ENCODE measurements at regions not wholly inside any gene's neighbourhood (a gene's known extent, or its start where the extent isn't known, plus 50 kb on each side); places are given as distances from the start of the nearest gene placed in this dataset.
"Not testable (repeated sequence)": the region's sequence is repeated elsewhere in the genome, so short reads cannot be mapped to it uniquely, and the experiment has no call there.

GRCh38 chr22:47512617-47513016 lies 750.2 kb downstream of the TBC1D22A start:
- H3K27ac ChIP-seq, result no peak overlapping the region
- DNase-seq, result no peak
- TF ChIP-seq, protein P1, sequence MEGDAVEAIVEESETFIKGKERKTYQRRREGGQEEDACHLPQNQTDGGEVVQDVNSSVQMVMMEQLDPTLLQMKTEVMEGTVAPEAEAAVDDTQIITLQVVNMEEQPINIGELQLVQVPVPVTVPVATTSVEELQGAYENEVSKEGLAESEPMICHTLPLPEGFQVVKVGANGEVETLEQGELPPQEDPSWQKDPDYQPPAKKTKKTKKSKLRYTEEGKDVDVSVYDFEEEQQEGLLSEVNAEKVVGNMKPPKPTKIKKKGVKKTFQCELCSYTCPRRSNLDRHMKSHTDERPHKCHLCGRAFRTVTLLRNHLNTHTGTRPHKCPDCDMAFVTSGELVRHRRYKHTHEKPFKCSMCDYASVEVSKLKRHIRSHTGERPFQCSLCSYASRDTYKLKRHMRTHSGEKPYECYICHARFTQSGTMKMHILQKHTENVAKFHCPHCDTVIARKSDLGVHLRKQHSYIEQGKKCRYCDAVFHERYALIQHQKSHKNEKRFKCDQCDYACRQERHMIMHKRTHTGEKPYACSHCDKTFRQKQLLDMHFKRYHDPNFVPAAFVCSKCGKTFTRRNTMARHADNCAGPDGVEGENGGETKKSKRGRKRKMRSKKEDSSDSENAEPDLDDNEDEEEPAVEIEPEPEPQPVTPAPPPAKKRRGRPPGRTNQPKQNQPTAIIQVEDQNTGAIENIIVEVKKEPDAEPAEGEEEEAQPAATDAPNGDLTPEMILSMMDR (IDR thresholded peaks at IDR 0.05), result no peak
- TF ChIP-seq POLR2AphosphoS5 (IDR thresholded peaks at IDR 0.05), result no peak
- TF ChIP-seq POLR2A (IDR thresholded peaks at IDR 0.05), result no peak
- no peak for TF ChIP-seq EP300 (IDR thresholded peaks at IDR 0.05)
- H3K36me3 ChIP-seq, result no peaks in the 10 kb centered on the region
- intact Hi-C loops (cut with DNase I), result no loop called here
- no peaks in the 10 kb centered on the region for H3K27me3 ChIP-seq
- whole genome bisulfite sequencing, 2 donors, result 74 to 81% methylated on average over 2 of the region's 2 CpGs
- no peaks in the 10 kb centered on the region for H3K9me3 ChIP-seq
- H3K4me1 ChIP-seq, result no peaks in the 10 kb centered on the region
- no peak overlapping the region for H3K4me3 ChIP-seq

GRCh38 chr22:47504962-47505361 lies 742.5 kb downstream of the TBC1D22A start:
- Histone ChIP-seq H3K36me3 (no peaks in the 10 kb centered on the region), H3K27me3 (peaks cover 0 to 8% (median 0%) of the 10 kb centered on the region in 3 donors), H3K4me3 (no peak overlapping the region), H3K4me1 (no peaks in the 10 kb centered on the region), H3K9me3 (peaks cover 0 to 9% (median 0%) of the 10 kb centered on the region in 4 donors), H3K27ac (no peak overlapping the region)
- no peak for DNase-seq
- no peak for TF ChIP-seq EP300 (IDR thresholded peaks at IDR 0.05)
- TF ChIP-seq POLR2A (IDR thresholded peaks at IDR 0.05), result no peak
- TF ChIP-seq, protein P1 (IDR thresholded peaks at IDR 0.05), result no peak
- no peak for TF ChIP-seq POLR2AphosphoS5 (IDR thresholded peaks at IDR 0.05)
- 72 to 81% methylated on average over 3 of the region's 3 CpGs for WGBS, 2 donors
- intact Hi-C loops (cut with DNase I), result no loop called here

- Histone ChIP-seq H3K4me3 (no peak overlapping the region), H3K36me3 (no peaks in the 10 kb centered on the region), H3K4me1 (no peaks in the 10 kb centered on the region), H3K27ac (no peak overlapping the region), H3K9me3 (peaks cover 0 to 9% (median 0%) of the 10 kb centered on the region in 4 donors), H3K27me3 (peaks cover 0 to 8% (median 4%) of the 10 kb centered on the region in 3 donors)
- TF ChIP-seq, protein P1 (IDR thresholded peaks at IDR 0.05), result no peak
- TF ChIP-seq POLR2A (IDR thresholded peaks at IDR 0.05) (no peak), EP300 (IDR thresholded peaks at IDR 0.05) (no peak), POLR2AphosphoS5 (IDR thresholded peaks at IDR 0.05) (no peak)
- 73 to 76% methylated on average over 8 of the region's 8 CpGs for WGBS, 2 donors
- no peak for DNase-seq
- intact Hi-C loops (cut with DNase I), result no loop called here
These were observed 736.6 kb downstream of the TBC1D22A start for GRCh38 chr22:47498969-47499495.

GRCh38 chr22:47497666-47498065 lies 735.2 kb downstream of the TBC1D22A start:
- no peak overlapping the region for H3K4me3 ChIP-seq
- no peak for DNase-seq
- no peaks in the 10 kb centered on the region for H3K36me3 ChIP-seq
- H3K9me3 ChIP-seq, result peaks cover 0 to 9% (median 0%) of the 10 kb centered on the region in 4 donors
- no peaks in the 10 kb centered on the region for H3K4me1 ChIP-seq
- H3K27me3 ChIP-seq, result peaks cover 0 to 8% (median 4%) of the 10 kb centered on the region in 3 donors
- 68 to 78% methylated on average over 7 of the region's 7 CpGs for WGBS, 2 donors
- intact Hi-C loops (cut with DNase I), result no loop called here
- no peak overlapping the region for H3K27ac ChIP-seq
- TF ChIP-seq EP300 (IDR thresholded peaks at IDR 0.05), result no peak
- TF ChIP-seq POLR2A (IDR thresholded peaks at IDR 0.05), result no peak
- TF ChIP-seq, protein P1 (IDR thresholded peaks at IDR 0.05), result no peak

DNA sequence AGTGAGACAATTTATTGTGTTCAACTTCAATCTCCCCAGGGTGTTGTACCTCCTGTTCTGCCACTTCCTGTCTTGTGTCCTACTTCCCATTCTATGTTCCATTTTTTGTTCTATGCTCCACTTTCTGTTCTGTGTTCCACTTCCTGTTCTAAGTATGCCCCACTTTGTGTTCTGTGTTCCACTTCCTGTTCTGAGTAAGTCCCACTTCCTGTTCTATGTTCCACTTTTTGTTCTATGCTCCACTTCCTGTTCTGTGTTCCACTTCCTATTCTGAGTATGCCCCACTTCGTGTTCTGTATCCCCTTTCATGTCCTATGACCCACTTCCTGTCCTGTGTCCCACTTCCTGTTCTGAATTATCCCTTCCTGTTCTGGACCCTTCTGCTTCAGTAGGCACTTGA lies 732.7 kb downstream of the TBC1D22A start:
- H3K27ac ChIP-seq, result no peak overlapping the region
- H3K9me3 ChIP-seq, result no peaks in the 10 kb centered on the region
- H3K27me3 ChIP-seq, result peaks cover 0 to 4% (median 0%) of the 10 kb centered on the region in 3 donors
- H3K4me3 ChIP-seq, result no peak overlapping the region
- no peaks in the 10 kb centered on the region for H3K36me3 ChIP-seq
- intact Hi-C loops (cut with DNase I), result no loop called here
- TF ChIP-seq POLR2AphosphoS5 (IDR thresholded peaks at IDR 0.05) (no peak), EP300 (IDR thresholded peaks at IDR 0.05) (no peak), POLR2A (IDR thresholded peaks at IDR 0.05) (no peak)
- TF ChIP-seq, protein P1 (IDR thresholded peaks at IDR 0.05), result no peak
- 27 to 45% methylated on average over 1 of the region's 1 CpG for WGBS, 2 donors
- no peak for DNase-seq
- no peaks in the 10 kb centered on the region for H3K4me1 ChIP-seq

DNA sequence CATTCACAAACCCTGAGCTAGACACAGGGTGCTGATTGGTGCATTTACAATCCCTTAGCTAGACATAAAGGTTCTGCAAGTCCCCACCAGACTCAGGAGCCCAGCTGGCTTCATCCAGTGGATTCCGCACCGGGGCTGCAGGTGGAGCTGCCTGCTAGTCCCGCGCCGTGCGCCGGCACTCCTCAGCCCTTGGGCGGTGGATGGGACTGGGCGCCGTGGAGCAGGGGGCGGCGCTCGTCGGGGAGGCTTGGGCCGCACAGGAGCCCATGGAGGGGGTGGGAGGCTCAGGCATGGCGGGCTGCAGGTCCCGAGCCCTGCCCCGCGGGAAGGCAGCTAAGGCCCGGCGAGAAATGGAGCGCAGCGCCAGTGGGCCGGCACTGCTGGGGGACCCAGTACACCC lies 725.7 kb downstream of the TBC1D22A start:
- H3K36me3 ChIP-seq; H3K4me3 ChIP-seq; H3K9me3 ChIP-seq; H3K27me3 ChIP-seq; intact Hi-C loops (cut with DNase I); DNase-seq; H3K4me1 ChIP-seq; H3K27ac ChIP-seq: not testable (repeated sequence)
- 90 to 97% methylated on average over 16 to 20 of the region's 24 CpGs for WGBS, 2 donors
